HUES48 (cell line): ENCODE measurements at regions not wholly inside any gene's neighbourhood (a gene's known extent, or its start where the extent isn't known, plus 50 kb on each side); places are given as distances from the start of the nearest gene placed in this dataset.
"Not testable (repeated sequence)": the region's sequence is repeated elsewhere in the genome, so short reads cannot be mapped to it uniquely, and the experiment has no call there.

Source experiments
- H3K27ac ChIP-seq: one replicate; pipeline ENCODE4 v1.7.0; 2013; ENCODE audit warnings: low read depth, low read length, inconsistent platforms
- H3K27me3 ChIP-seq: 2 replicates; pipeline ENCODE4 v1.6.1; 2013; ENCODE audit warnings: mild to moderate bottlenecking, low read length; ENCODE audit not compliant: control insufficient read depth, insufficient read depth
- H3K36me3 ChIP-seq: 2 replicates; pipeline ENCODE4 v1.6.1; 2013; ENCODE audit warnings: low read length; ENCODE audit not compliant: control insufficient read depth, insufficient read depth
- H3K4me1 ChIP-seq: 2 replicates; pipeline ENCODE4 v1.6.1; 2013; ENCODE audit warnings: mild to moderate bottlenecking, low read length; ENCODE audit not compliant: control insufficient read depth, insufficient read depth
- H3K4me3 ChIP-seq: 2 replicates; pipeline ENCODE4 v1.5.1; 2013; ENCODE audit warnings: mild to moderate bottlenecking, low read depth, low read length
- H3K9ac ChIP-seq: 2 replicates; pipeline ENCODE4 v1.6.1; 2013; ENCODE audit warnings: mild to moderate bottlenecking, low read depth, low read length, moderate library complexity
- H3K9me3 ChIP-seq: 2 replicates; pipeline ENCODE4 v1.6.1; 2013; ENCODE audit warnings: low read length; ENCODE audit not compliant: control insufficient read depth, insufficient read depth

GRCh38 chr2:222760301-222760897 lies 88.9 kb downstream of the MOGAT1 start:
- no peak overlapping the region for H3K27ac ChIP-seq
- H3K9ac ChIP-seq: no peak overlapping the region
- no peaks in the 10 kb centered on the region for H3K9me3 ChIP-seq
- H3K27me3 ChIP-seq: no peaks in the 10 kb centered on the region
- H3K36me3 ChIP-seq: no peaks in the 10 kb centered on the region
- no peak overlapping the region for H3K4me3 ChIP-seq
- peaks cover 4% of the 10 kb centered on the region; the same call in 1 of the 2 replicates for H3K4me1 ChIP-seq

GRCh38 chr2:222761888-222762287 lies 90.4 kb downstream of the MOGAT1 start:
- Histone ChIP-seq H3K4me1 (peaks cover 4% of the 10 kb centered on the region; the same call in 1 of the 2 replicates), H3K9ac (no peak overlapping the region), H3K27me3 (no peaks in the 10 kb centered on the region), H3K4me3 (no peak overlapping the region), H3K27ac (no peak overlapping the region), H3K36me3 (no peaks in the 10 kb centered on the region), H3K9me3 (no peaks in the 10 kb centered on the region)

- H3K9me3 ChIP-seq: no peaks in the 10 kb centered on the region
- H3K4me1 ChIP-seq: peaks cover 4% of the 10 kb centered on the region; the same call in 1 of the 2 replicates
- H3K27ac ChIP-seq: no peak overlapping the region
- H3K9ac ChIP-seq: no peak overlapping the region
- H3K36me3 ChIP-seq: no peaks in the 10 kb centered on the region
- no peak overlapping the region for H3K4me3 ChIP-seq
- no peaks in the 10 kb centered on the region for H3K27me3 ChIP-seq
These were observed 90.9 kb downstream of the MOGAT1 start for GRCh38 chr2:222762342-222762741.

GRCh38 chr2:222765883-222766282 lies 94.4 kb downstream of the MOGAT1 start:
- not testable (repeated sequence) for H3K27ac ChIP-seq, H3K27me3 ChIP-seq, H3K9ac ChIP-seq, H3K36me3 ChIP-seq, H3K4me3 ChIP-seq, H3K9me3 ChIP-seq, H3K4me1 ChIP-seq

GRCh38 chr2:222768019-222768418 lies 92.8 kb upstream of the ACSL3 start:
- not testable (repeated sequence) for H3K9ac ChIP-seq, H3K4me3 ChIP-seq, H3K27ac ChIP-seq, H3K9me3 ChIP-seq, H3K36me3 ChIP-seq, H3K27me3 ChIP-seq, H3K4me1 ChIP-seq

GRCh38 chr2:222769446-222769845 lies 91.4 kb upstream of the ACSL3 start:
- Histone ChIP-seq H3K9me3 (no peaks in the 10 kb centered on the region), H3K4me3 (no peak overlapping the region), H3K4me1 (no peaks in the 10 kb centered on the region), H3K27me3 (no peaks in the 10 kb centered on the region), H3K36me3 (no peaks in the 10 kb centered on the region), H3K9ac (no peak overlapping the region), H3K27ac (no peak overlapping the region)

- no peaks in the 10 kb centered on the region for H3K27me3 ChIP-seq
- no peak overlapping the region for H3K4me3 ChIP-seq
- no peaks in the 10 kb centered on the region for H3K36me3 ChIP-seq
- H3K9me3 ChIP-seq: no peaks in the 10 kb centered on the region
- H3K9ac ChIP-seq: no peak overlapping the region
- no peak overlapping the region for H3K27ac ChIP-seq
- no peaks in the 10 kb centered on the region for H3K4me1 ChIP-seq
These were observed 90.9 kb upstream of the ACSL3 start for GRCh38 chr2:222769941-222770340.

GRCh38 chr2:222771832-222772231 lies 89.0 kb upstream of the ACSL3 start:
- H3K36me3 ChIP-seq: no peaks in the 10 kb centered on the region
- H3K9me3 ChIP-seq: no peaks in the 10 kb centered on the region
- H3K4me1 ChIP-seq: no peaks in the 10 kb centered on the region
- H3K27me3 ChIP-seq: no peaks in the 10 kb centered on the region
- no peak overlapping the region for H3K4me3 ChIP-seq
- no peak overlapping the region for H3K9ac ChIP-seq
- H3K27ac ChIP-seq: no peak overlapping the region

GRCh38 chr2:222774941-222775340 lies 85.9 kb upstream of the ACSL3 start:
- no peak overlapping the region for H3K4me3 ChIP-seq
- no peaks in the 10 kb centered on the region for H3K36me3 ChIP-seq
- no peak overlapping the region for H3K9ac ChIP-seq
- no peaks in the 10 kb centered on the region for H3K4me1 ChIP-seq
- H3K27ac ChIP-seq: no peak overlapping the region
- H3K27me3 ChIP-seq: no peaks in the 10 kb centered on the region
- no peaks in the 10 kb centered on the region for H3K9me3 ChIP-seq

GRCh38 chr2:222776792-222777191 lies 84.0 kb upstream of the ACSL3 start:
- Histone ChIP-seq H3K36me3 (no peaks in the 10 kb centered on the region), H3K9ac (no peak overlapping the region), H3K27me3 (no peaks in the 10 kb centered on the region), H3K4me1 (no peaks in the 10 kb centered on the region), H3K9me3 (no peaks in the 10 kb centered on the region), H3K27ac (no peak overlapping the region), H3K4me3 (no peak overlapping the region)

GRCh38 chr2:222778400-222778799 lies 82.4 kb upstream of the ACSL3 start:
- Histone ChIP-seq H3K27ac (no peak overlapping the region), H3K9me3 (no peaks in the 10 kb centered on the region), H3K4me3 (no peak overlapping the region), H3K9ac (no peak overlapping the region), H3K4me1 (no peaks in the 10 kb centered on the region), H3K27me3 (no peaks in the 10 kb centered on the region), H3K36me3 (no peaks in the 10 kb centered on the region)
